ENCODE measurements at regions not wholly inside any gene's neighbourhood (a gene's known extent, or its start where the extent isn't known, plus 50 kb on each side); places are given as distances from the start of the nearest gene placed in this dataset.

GRCh38 chr2:30046979-30047378 is 99.8 kb upstream of the YPEL5 start:
- peaks cover 3% of the 10 kb centered on the region; the same call in 1 of the 2 replicates for H3K27me3 Mint-ChIP-seq (ENCODE audit: low read depth)
- no peaks in the 10 kb centered on the region for H3K23me2 ChIP-seq (ENCODE audit: insufficient read length, low read depth, low read length, poor library complexity, severe bottlenecking)

More at GRCh38 chr2:30046979-30047378, 99.8 kb upstream of the YPEL5 start:
- H4K5ac ChIP-seq (ENCODE audit: insufficient read length, low read depth, low read length): no peak overlapping the region
- no peaks in the 10 kb centered on the region for H3K27me3 ChIP-seq (ENCODE audit: insufficient read depth, low read length)
- no peak overlapping the region for H3K23ac ChIP-seq (ENCODE audit: insufficient read length, low read depth, low read length)
- no peaks in the 10 kb centered on the region for H3K9me3 Mint-ChIP-seq
- H2AK5ac ChIP-seq (ENCODE audit: insufficient read length, low read length): no peak overlapping the region
- H2BK15ac ChIP-seq (ENCODE audit: low read depth, low read length): no peak overlapping the region
- H3K4ac ChIP-seq (ENCODE audit: low read depth, low read length): no peak overlapping the region
- H2BK5ac ChIP-seq (ENCODE audit: insufficient read length, low read length): no peak overlapping the region
- no peak overlapping the region for H3K4me3 Mint-ChIP-seq
- no peak overlapping the region for H2BK120ac ChIP-seq (ENCODE audit: low read depth, low read length, poor library complexity, severe bottlenecking)
- no peak overlapping the region; a peak in 1 of 7 replicates for H3K27ac Mint-ChIP-seq
- no peak overlapping the region for H2AFZ ChIP-seq (ENCODE audit: low read length)
- H3K14ac ChIP-seq (ENCODE audit: insufficient read depth, low read length): no peak overlapping the region
- no peaks in the 10 kb centered on the region for H3K79me1 ChIP-seq (ENCODE audit: insufficient read depth, low read depth, low read length, poor library complexity, severe bottlenecking)
- no peaks in the 10 kb centered on the region for H3K4me1 ChIP-seq (ENCODE audit: insufficient read depth, low read length)
- no peak overlapping the region for H3K18ac ChIP-seq (ENCODE audit: insufficient read length, low read depth, low read length)
- H3K4me2 ChIP-seq (ENCODE audit: insufficient read depth, insufficient read length, low read length): no peak overlapping the region
- no peaks in the 10 kb centered on the region for H3K9me3 ChIP-seq (ENCODE audit: control insufficient read depth, low read depth, low read length)
- no peak overlapping the region for H4K91ac ChIP-seq (ENCODE audit: insufficient read length, low read depth, low read length)
- no peaks in the 10 kb centered on the region for H4K20me1 ChIP-seq (ENCODE audit: control insufficient read depth, insufficient read depth, insufficient read length)
- TF ChIP-seq CTCF (conservative IDR thresholded peaks at IDR 0.05): no peak
- no peak overlapping the region for H3K9ac ChIP-seq (ENCODE audit: extremely low read depth, insufficient read length, low read length)
- DNase-seq: no peak
- peaks cover 0 to 2% of the 10 kb centered on the region in 2 experiments; a peak in 1 of 4 replicates for H3K4me1 Mint-ChIP-seq
- H3K56ac ChIP-seq (ENCODE audit: insufficient read length, low read depth, low read length): no peak overlapping the region
- no peaks in the 10 kb centered on the region for H3K79me2 ChIP-seq (ENCODE audit: insufficient read depth, low read length)
- no CpG with 5 or more reads among the region's 3 CpGs for WGBS (ENCODE audit: extremely low coverage, insufficient read length, low lambda C conversion rate)
- no peaks in the 10 kb centered on the region for H3K36me3 Mint-ChIP-seq (ENCODE audit: insufficient read depth in 1 of 3, low read depth in 3 of 3)
- no peak overlapping the region for H2BK20ac ChIP-seq (ENCODE audit: low read depth, low read length, poor library complexity, severe bottlenecking)
- no peak overlapping the region for H4K8ac ChIP-seq (replicated peaks; ENCODE audit: insufficient read length, low read depth, low read length)
- no peak overlapping the region for H3K27ac ChIP-seq (ENCODE audit: insufficient read length, low read depth, low read length)
- H3T11ph ChIP-seq (ENCODE audit: low read length): no peak overlapping the region
- no peak overlapping the region for H2BK12ac ChIP-seq (ENCODE audit: insufficient read length, low read depth, low read length)
